SK-N-SH (cell line): ENCODE measurements at regions not wholly inside any gene's neighbourhood (a gene's known extent, or its start where the extent isn't known, plus 50 kb on each side); places are given as distances from the start of the nearest gene placed in this dataset.

Experiments
- CTCF ChIA-PET: fragments of 300-600, 350-600 bp; formaldehyde crosslinking; extraction: SDS; loops from one replicate; lab custom pipeline; 2021; lab: Yijun Ruan, JAX
- POLR2A ChIA-PET: fragments of 350-600 bp; sonication (Branson Sonifier 250); formaldehyde crosslinking; extraction: SDS; loops from one replicate; lab custom pipeline; 2020; ENCODE audit warnings: antibody characterized with exemption, inconsistent platforms; lab: Yijun Ruan, JAX
- DNase-seq: peaks from one replicate; pipeline ENCODE4 v3.0.0; 2012
- H2AFZ ChIP-seq: fragments of 200-600 bp; sonication (generic); 2 replicates; pipeline ENCODE4 v1.8.1; 2016; ENCODE audit warnings: antibody characterized with exemption, mild to moderate bottlenecking, low read depth
- H3F3A ChIP-seq: fragments of 200-600 bp; sonication (generic); replicated peaks from 2 replicates; pipeline ENCODE3; 2016; ENCODE audit warnings: antibody characterized with exemption, mild to moderate bottlenecking; ENCODE audit not compliant: insufficient read depth
- H3K27ac ChIP-seq, 2 experiments: fragments of 200-500 bp in 1 of 2; fragments of 200-600 bp in 1 of 2; sonication (Bioruptor generic) in 1 of 2; sonication (generic), shearing (Covaris generic) in 1 of 2; 2 replicates each; pipeline versions ENCODE4 v1.5.1 to v1.6.1; 2014 to 2016; ENCODE audit warnings: low read depth in 2 of 2, inconsistent platforms in 1 of 2, low read length in 1 of 2, mild to moderate bottlenecking in 1 of 2, mixed read lengths in 1 of 2
- H3K27me3 ChIP-seq: fragments of 200-600 bp; sonication (generic), shearing (Covaris generic); 2 replicates; pipeline ENCODE4 v1.6.1; 2016; ENCODE audit warnings: mixed run types; ENCODE audit not compliant: insufficient read depth
- H3K36me3 ChIP-seq, 2 experiments: fragments of 200-500 bp in 1 of 2; fragments of 200-600 bp in 1 of 2; sonication (Bioruptor generic) in 1 of 2; sonication (generic) in 1 of 2; replicated peaks in 1 of 2; 2 replicates each; pipeline versions ENCODE3 to v1.5.1; 2014 to 2016; ENCODE audit warnings: low read length in 1 of 2, mild to moderate bottlenecking in 1 of 2; ENCODE audit not compliant: insufficient read depth in 2 of 2, control insufficient read depth in 1 of 2
- H3K4me1 ChIP-seq, 2 experiments: fragments of 200-500 bp in 1 of 2; fragments of 200-600 bp in 1 of 2; sonication (Bioruptor generic) in 1 of 2; sonication (generic), shearing (Covaris generic) in 1 of 2; 2 replicates each; pipeline versions ENCODE4 v1.5.1 to v1.6.1; 2014 to 2016; ENCODE audit warnings: low read depth in 1 of 2, low read length in 1 of 2, mixed run types in 1 of 2; ENCODE audit not compliant: insufficient read depth in 2 of 2, control insufficient read depth in 1 of 2
- H3K4me2 ChIP-seq: fragments of 200-600 bp; sonication (generic), shearing (Covaris generic); 2 replicates; pipeline ENCODE4 v1.6.1; 2017; ENCODE audit warnings: mixed run types
- H3K4me3 ChIP-seq, 2 experiments: fragments of 200-500 bp in 1 of 2; fragments of 200-600 bp in 1 of 2; sonication (Bioruptor generic) in 1 of 2; sonication (generic), shearing (Covaris generic) in 1 of 2; 2 replicates each; pipeline versions ENCODE4 v1.5.1 to v1.8.1; 2014 to 2016; ENCODE audit warnings: low read depth in 2 of 2, inconsistent platforms in 1 of 2, low read length in 1 of 2, mild to moderate bottlenecking in 1 of 2, mixed read lengths in 1 of 2, moderate library complexity in 1 of 2
- H3K79me2 ChIP-seq: fragments of 200-600 bp; sonication (generic); 2 replicates; pipeline ENCODE4 v1.8.1; 2017; ENCODE audit warnings: mild to moderate bottlenecking; ENCODE audit not compliant: insufficient read depth
- H3K9ac ChIP-seq: fragments of 200-600 bp; sonication (generic); 2 replicates; pipeline ENCODE4 v1.6.1; 2017; ENCODE audit warnings: mixed run types
- H3K9me2 ChIP-seq: fragments of 200-600 bp; sonication (generic); 2 replicates; pipeline ENCODE4 v1.6.1; 2017; ENCODE audit warnings: mixed run types
- H3K9me3 ChIP-seq: fragments of 200-600 bp; sonication (generic); 2 replicates; pipeline ENCODE4 v1.6.1; 2017; ENCODE audit warnings: mixed run types, mild to moderate bottlenecking, moderate library complexity
- H4K20me1 ChIP-seq: fragments of 200-600 bp; sonication (generic); 2 replicates; pipeline ENCODE4 v1.6.1; 2017; ENCODE audit warnings: mild to moderate bottlenecking, mixed run types; ENCODE audit not compliant: insufficient read depth
- FOSL2 ChIP-seq: IDR thresholded peaks from 2 replicates; pipeline ENCODE4 v1.4.0; 2012; ENCODE audit warnings: low read depth, mild to moderate bottlenecking, moderate library complexity, borderline replicate concordance
- IRF3 ChIP-seq: fragments of 150-350 bp; IDR thresholded peaks from 2 replicates; pipeline ENCODE4 v1.6.1; 2016; ENCODE audit warnings: mild to moderate bottlenecking, low read depth, low read length
- NFIC ChIP-seq: IDR thresholded peaks from 2 replicates; pipeline ENCODE4 v1.4.0; 2012; ENCODE audit warnings: borderline replicate concordance
- NRF1 ChIP-seq: IDR thresholded peaks from 2 replicates; pipeline ENCODE4 v1.6.1; 2012; ENCODE audit warnings: low read depth, mild to moderate bottlenecking, low read length
- PBX3 ChIP-seq: IDR thresholded peaks from 2 replicates; pipeline ENCODE4; 2012
- RAD21 ChIP-seq: IDR thresholded peaks from 2 replicates; pipeline ENCODE4 v1.6.1; 2012; ENCODE audit warnings: mild to moderate bottlenecking, low read length
- RFX5 ChIP-seq: IDR thresholded peaks from 2 replicates; pipeline ENCODE4 v1.6.1; 2012; ENCODE audit warnings: mild to moderate bottlenecking, improper control_type of control experiment, low read length
- SMC3 ChIP-seq: IDR thresholded peaks from 2 replicates; pipeline ENCODE4 v1.6.1; 2012; ENCODE audit warnings: low read depth, low read length, improper control_type of control experiment
- TAF1 ChIP-seq: IDR thresholded peaks from 2 replicates; pipeline ENCODE4 v1.6.1; 2012; ENCODE audit warnings: low read depth, mild to moderate bottlenecking, low read length, moderate library complexity, borderline replicate concordance
- USF2 ChIP-seq: fragments of 150-350 bp; IDR thresholded peaks from 2 replicates; pipeline ENCODE4 v1.6.1; 2017; ENCODE audit warnings: antibody characterized with exemption, low read length, low read depth, borderline replicate concordance
- WGBS: methylation state at CpG from one replicate; pipeline ENCODE4 v1.1.6; 2017; ENCODE audit warnings: low lambda C conversion rate; 5-methylcytosine and 5-hydroxymethylcytosine counted together

- no peak for TF ChIP-seq NRF1
- no peak overlapping the region for H3K4me3 ChIP-seq
- 6% methylated on average over 2 of the region's 2 CpGs for WGBS
- no peaks in the 10 kb centered on the region for H3K4me1 ChIP-seq
- no peak overlapping the region for H3K27ac ChIP-seq
- H3K9ac ChIP-seq: no peak overlapping the region
- CTCF ChIA-PET: no interaction called here
- H3K79me2 ChIP-seq: no peaks in the 10 kb centered on the region
- no peaks in the 10 kb centered on the region for H3K27me3 ChIP-seq
- H2AFZ ChIP-seq: no peak overlapping the region
- H3K4me2 ChIP-seq: no peak overlapping the region
- H3K9me2 ChIP-seq: no peaks in the 10 kb centered on the region
- no peak for DNase-seq
- POLR2A ChIA-PET: no interaction called here
- H3F3A ChIP-seq: no peaks in the 10 kb centered on the region
- no peaks in the 10 kb centered on the region for H3K9me3 ChIP-seq
- H3K36me3 ChIP-seq: no peaks in the 10 kb centered on the region
- H4K20me1 ChIP-seq: no peaks in the 10 kb centered on the region
These were observed 589.5 kb downstream of the IRX1 start for GRCh38 chr5:4185127-4185526.

GRCh38 chr5:4188704-4189103 lies 593.1 kb downstream of the IRX1 start:
- WGBS: 3% methylated on average over 4 of the region's 4 CpGs
- Histone ChIP-seq H3K9ac (no peak overlapping the region), H3K9me2 (no peaks in the 10 kb centered on the region), H3K27ac (no peak overlapping the region), H2AFZ (no peak overlapping the region), H3K27me3 (no peaks in the 10 kb centered on the region), H3K4me2 (no peak overlapping the region), H3K36me3 (no peaks in the 10 kb centered on the region), H3K79me2 (no peaks in the 10 kb centered on the region), H3F3A (no peaks in the 10 kb centered on the region), H3K9me3 (no peaks in the 10 kb centered on the region), H3K4me1 (no peaks in the 10 kb centered on the region), H4K20me1 (no peaks in the 10 kb centered on the region)
- CTCF ChIA-PET: no interaction called here
- POLR2A ChIA-PET: no interaction called here
- no peak for DNase-seq
- TF ChIP-seq SMC3: no peak
- TF ChIP-seq, all 33 proteins: peak for 0
- H3K4me3 ChIP-seq: no peak overlapping the region

- H3K9me3 ChIP-seq: no peaks in the 10 kb centered on the region
- no peaks in the 10 kb centered on the region for H3K79me2 ChIP-seq
- TF ChIP-seq RAD21 (no peak), PBX3 (no peak), IRF3 (no peak), TAF1 (no peak), RFX5 (no peak), FOSL2 (no peak), NFIC (no peak), USF2 (no peak)
- WGBS: 3% methylated on average over 2 of the region's 2 CpGs
- H3K9ac ChIP-seq: no peak overlapping the region
- H4K20me1 ChIP-seq: no peaks in the 10 kb centered on the region
- no peaks in the 10 kb centered on the region for H3K4me1 ChIP-seq
- CTCF ChIA-PET: no interaction called here
- no peak overlapping the region for H3K4me2 ChIP-seq
- POLR2A ChIA-PET: no interaction called here
- no peak overlapping the region for H3K4me3 ChIP-seq
- H3F3A ChIP-seq: no peaks in the 10 kb centered on the region
- DNase-seq: no peak
- H3K27me3 ChIP-seq: no peaks in the 10 kb centered on the region
- no peak overlapping the region for H3K27ac ChIP-seq
- H3K9me2 ChIP-seq: no peaks in the 10 kb centered on the region
- no peaks in the 10 kb centered on the region for H3K36me3 ChIP-seq
- no peak overlapping the region for H2AFZ ChIP-seq
These were observed 593.7 kb downstream of the IRX1 start for GRCh38 chr5:4189317-4189716.
